ENCODE measurements at regions not wholly inside any gene's neighbourhood (a gene's known extent, or its start where the extent isn't known, plus 50 kb on each side); places are given as distances from the start of the nearest gene placed in this dataset.

- TF ChIP-seq EP300 (IDR thresholded peaks at IDR 0.05) = no peak
- TF ChIP-seq REST (IDR thresholded peaks at IDR 0.05) = no peak
- no peak for TF ChIP-seq RFX5 (IDR thresholded peaks at IDR 0.05)
- no peak for TF ChIP-seq KDM5A (IDR thresholded peaks at IDR 0.05)
- TF ChIP-seq POLR2A (IDR thresholded peaks at IDR 0.05; ENCODE audit: low read length) = no peak
- TF ChIP-seq CTCF (IDR thresholded peaks at IDR 0.05) = no peak
- no peak for TF ChIP-seq NR3C1 (IDR thresholded peaks at IDR 0.05)
- TF ChIP-seq, protein P1, sequence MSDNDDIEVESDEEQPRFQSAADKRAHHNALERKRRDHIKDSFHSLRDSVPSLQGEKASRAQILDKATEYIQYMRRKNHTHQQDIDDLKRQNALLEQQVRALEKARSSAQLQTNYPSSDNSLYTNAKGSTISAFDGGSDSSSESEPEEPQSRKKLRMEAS (IDR thresholded peaks at IDR 0.05) = no peak
- TF ChIP-seq, protein P2, sequence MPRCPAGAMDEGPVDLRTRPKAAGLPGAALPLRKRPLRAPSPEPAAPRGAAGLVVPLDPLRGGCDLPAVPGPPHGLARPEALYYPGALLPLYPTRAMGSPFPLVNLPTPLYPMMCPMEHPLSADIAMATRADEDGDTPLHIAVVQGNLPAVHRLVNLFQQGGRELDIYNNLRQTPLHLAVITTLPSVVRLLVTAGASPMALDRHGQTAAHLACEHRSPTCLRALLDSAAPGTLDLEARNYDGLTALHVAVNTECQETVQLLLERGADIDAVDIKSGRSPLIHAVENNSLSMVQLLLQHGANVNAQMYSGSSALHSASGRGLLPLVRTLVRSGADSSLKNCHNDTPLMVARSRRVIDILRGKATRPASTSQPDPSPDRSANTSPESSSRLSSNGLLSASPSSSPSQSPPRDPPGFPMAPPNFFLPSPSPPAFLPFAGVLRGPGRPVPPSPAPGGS (IDR thresholded peaks at IDR 0.05) = no peak
- TF ChIP-seq SREBF2 (IDR thresholded peaks at IDR 0.05) = no peak
- no peak for TF ChIP-seq SMC3 (IDR thresholded peaks at IDR 0.05)
- TF ChIP-seq CEBPB (IDR thresholded peaks at IDR 0.05) = no peak
- TF ChIP-seq RAD21 (conservative IDR thresholded peaks at IDR 0.05 in 1 of 2, IDR thresholded peaks at IDR 0.05 in 1 of 2) = no peak
- no peak for TF ChIP-seq MAFK (IDR thresholded peaks at IDR 0.05; ENCODE audit: partially characterized antibody)
Measured at GRCh38 chr2:67828066-67828465, 234.7 kb downstream of the C1D start.
